Activated CD4-positive, alpha-beta T cell treated with anti-CD3 and anti-CD28 coated beads for 36 hours (primary cell): ENCODE measurements at regions not wholly inside any gene's neighbourhood (a gene's known extent, or its start where the extent isn't known, plus 50 kb on each side); places are given as distances from the start of the nearest gene placed in this dataset.
A peak's percentile ranks its signal among the peaks of the same experiment; 100 is the strongest.
"Not testable (repeated sequence)": the region's sequence is repeated elsewhere in the genome, so short reads cannot be mapped to it uniquely, and the experiment has no call there.

Experiments used
- ATAC-seq: fragments of 200-7000 bp; cut with Tn5 transposase; one replicate; pipeline ENCODE4 v1.10.0; 2021; ENCODE audit warnings: mild to moderate bottlenecking, moderate library complexity
- CTCF ChIA-PET: fragments of 350-600 bp; sonication (Branson Sonifier 250); formaldehyde crosslinking; loops from one replicate; lab custom pipeline; 2021; ENCODE audit warnings: antibody characterized with exemption; lab: Charles Lee
- POLR2A ChIA-PET: fragments of 350-600 bp; sonication (Branson Sonifier 250); formaldehyde crosslinking; loops from one replicate; lab custom pipeline; 2021; ENCODE audit warnings: antibody characterized with exemption, inconsistent platforms; lab: Charles Lee
- DNase-seq: peaks from one replicate; pipeline ENCODE4 v3.0.0-alpha.2; 2020
- H3K27ac Mint-ChIP-seq: one replicate; pipeline ENCODE4 v1.8.0; 2021; ENCODE audit warnings: mixed read lengths
- H3K27me3 Mint-ChIP-seq: one replicate; pipeline ENCODE4 v1.8.0; 2021; ENCODE audit warnings: mixed read lengths
- H3K36me3 Mint-ChIP-seq: one replicate; pipeline ENCODE4 v1.8.0; 2021; ENCODE audit warnings: low read depth, mixed read lengths
- H3K4me1 Mint-ChIP-seq: one replicate; pipeline ENCODE4 v1.8.0; 2021; ENCODE audit warnings: mixed read lengths
- H3K4me3 Mint-ChIP-seq: one replicate; pipeline ENCODE4 v1.8.0; 2021; ENCODE audit warnings: mild to moderate bottlenecking, moderate library complexity, mixed read lengths
- H3K9me3 Mint-ChIP-seq: one replicate; pipeline ENCODE4 v1.8.0; 2021; ENCODE audit warnings: low read depth, mixed read lengths
- intact Hi-C, 2 experiments: fragments of 100-400 bp; cut with DNase I in 1 of 2; cut with micrococcal nuclease in 1 of 2; formaldehyde crosslinking; loops; one replicate each; pipeline versions ENCODE4 v1.14.2 to v1.15.1; 2022 to 2024; cut with DNase I, micrococcal nuclease

DNA sequence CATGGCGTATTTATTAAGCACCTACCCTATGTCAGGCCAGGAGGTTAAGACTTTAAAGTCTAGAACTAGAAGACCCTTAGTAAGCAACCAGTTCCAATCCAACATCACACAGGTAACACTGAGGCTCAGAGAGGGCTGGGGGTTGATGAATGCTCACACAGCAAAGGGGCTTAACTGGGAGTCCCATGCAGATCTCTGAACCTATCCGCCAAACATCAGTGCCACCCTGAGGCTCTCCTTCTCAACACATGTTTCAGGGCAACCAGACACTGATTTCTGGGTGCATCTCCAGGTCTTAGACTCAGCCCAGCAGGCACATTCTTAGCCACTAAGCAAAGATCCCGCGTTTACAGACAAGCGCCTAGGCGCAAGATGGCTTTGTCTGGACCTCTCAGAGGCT is 92.0 kb upstream of the SLC6A11 start:
- ChIA-PET CTCF (no interaction called here), POLR2A (no interaction called here)
- no peaks in the 10 kb centered on the region for H3K36me3 Mint-ChIP-seq
- H3K4me1 Mint-ChIP-seq: no peaks in the 10 kb centered on the region
- peaks cover 13% of the 10 kb centered on the region for H3K27me3 Mint-ChIP-seq
- intact Hi-C loops: no loop called here
- no peak overlapping the region for H3K4me3 Mint-ChIP-seq
- DNase-seq: no peak
- H3K9me3 Mint-ChIP-seq: no peaks in the 10 kb centered on the region
- ATAC-seq: no peak
- H3K27ac Mint-ChIP-seq: no peak overlapping the region

- Mint-ChIP-seq H3K4me3 (no peak overlapping the region), H3K27me3 (peaks cover 17% of the 10 kb centered on the region), H3K27ac (no peak overlapping the region), H3K4me1 (no peaks in the 10 kb centered on the region), H3K36me3 (no peaks in the 10 kb centered on the region), H3K9me3 (no peaks in the 10 kb centered on the region)
- ATAC-seq: no peak
- no peak for DNase-seq
- CTCF ChIA-PET: no interaction called here
- POLR2A ChIA-PET: no interaction called here
- intact Hi-C loops: no loop called here
These were observed 91.0 kb upstream of the SLC6A11 start for GRCh38 chr3:10725067-10725466.

DNA sequence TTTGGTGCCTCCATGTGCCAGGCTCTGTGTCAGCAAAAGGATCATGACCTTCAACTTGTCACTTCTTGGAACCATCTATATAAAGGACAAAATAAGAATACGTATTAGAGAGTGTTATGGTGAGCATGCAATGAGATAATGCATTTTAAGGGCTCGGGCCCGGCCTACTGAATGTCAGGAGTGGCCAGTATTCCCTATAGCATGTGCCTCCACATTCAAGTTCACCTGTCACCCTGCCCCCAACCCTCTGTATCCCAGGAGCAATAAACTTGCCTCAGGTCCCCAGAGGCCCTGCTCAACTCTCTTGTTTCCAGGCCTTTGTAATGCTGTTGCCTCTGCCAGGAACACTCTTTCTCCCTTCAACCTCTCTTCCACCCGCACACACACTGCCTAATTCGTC is 90.2 kb upstream of the SLC6A11 start:
- Mint-ChIP-seq H3K4me3 (no peak overlapping the region), H3K27me3 (peaks cover 20% of the 10 kb centered on the region), H3K27ac (no peak overlapping the region), H3K4me1 (no peaks in the 10 kb centered on the region), H3K9me3 (no peaks in the 10 kb centered on the region), H3K36me3 (no peaks in the 10 kb centered on the region)
- intact Hi-C loops: no loop called here
- ATAC-seq (no peak), DNase-seq (no peak)
- ChIA-PET CTCF (no interaction called here), POLR2A (no interaction called here)

DNA sequence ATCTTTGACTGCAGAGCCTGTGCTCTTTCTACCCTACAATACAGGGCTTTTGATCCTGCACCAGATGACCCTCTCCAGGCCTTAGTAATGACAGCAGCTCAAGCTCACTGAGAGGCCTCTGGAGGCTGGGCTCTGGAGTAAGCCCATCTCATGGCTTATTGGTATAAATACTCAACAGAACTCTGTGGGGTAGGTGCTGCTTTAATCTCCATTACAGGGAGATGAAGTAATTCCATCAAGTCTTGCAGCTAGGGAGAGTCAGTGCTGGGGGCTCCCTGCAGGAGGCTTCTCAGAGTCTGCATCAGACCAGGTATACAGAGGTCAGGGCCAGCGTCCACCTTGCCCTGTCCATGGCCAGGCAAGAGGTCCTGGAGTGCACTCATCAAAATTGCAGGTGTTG is 89.2 kb upstream of the SLC6A11 start:
- CTCF ChIA-PET: interaction anchor here (0.6 kb wide), 1 partner anchor 21 kb away, joined by 3 read pairs; no protein-coding TSS in a partner anchor

DNA sequence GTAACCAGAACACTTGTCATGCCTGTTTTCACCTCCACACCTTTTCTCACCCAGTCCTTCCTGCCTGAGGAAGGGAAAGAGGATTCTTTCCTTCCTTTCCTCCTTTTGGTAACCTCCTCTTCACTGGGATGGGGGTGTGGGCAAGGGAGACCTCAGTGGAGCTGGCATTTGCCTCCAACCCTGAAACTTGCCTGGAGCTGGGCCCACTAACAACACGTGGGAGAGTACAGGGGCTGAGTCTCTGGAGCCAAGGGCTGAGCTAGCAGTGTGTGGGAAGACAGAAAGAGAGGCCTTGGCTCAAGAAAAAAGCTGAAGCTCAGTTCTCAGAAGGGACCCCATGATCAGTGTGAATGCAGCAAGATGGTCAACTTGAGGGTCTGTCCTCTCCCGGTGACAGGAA is 86.6 kb upstream of the SLC6A11 start:
- ChIA-PET POLR2A (no interaction called here), CTCF (interaction anchor here (1.5 to 2.1 kb wide), 2 partner anchors 9 to 29 kb away, joined by 3 to 12 read pairs; no protein-coding TSS in a partner anchor)
- intact Hi-C loops: no loop called here
- no peak overlapping the region for H3K27ac Mint-ChIP-seq
- H3K9me3 Mint-ChIP-seq: peaks cover 16% of the 10 kb centered on the region
- ATAC-seq (no peak), DNase-seq (no peak)
- H3K4me1 Mint-ChIP-seq: no peaks in the 10 kb centered on the region
- H3K4me3 Mint-ChIP-seq: no peak overlapping the region
- peaks cover 15% of the 10 kb centered on the region for H3K27me3 Mint-ChIP-seq
- no peaks in the 10 kb centered on the region for H3K36me3 Mint-ChIP-seq

More for the DNA sequence above, 89.2 kb upstream of the SLC6A11 start:
- Mint-ChIP-seq H3K9me3 (no peaks in the 10 kb centered on the region), H3K27me3 (peaks cover 17% of the 10 kb centered on the region), H3K4me3 (no peak overlapping the region), H3K36me3 (no peaks in the 10 kb centered on the region), H3K4me1 (no peaks in the 10 kb centered on the region), H3K27ac (no peak overlapping the region)
- ATAC-seq (no peak), DNase-seq (no peak)
- intact Hi-C loops: no loop called here
- POLR2A ChIA-PET: no interaction called here

DNA sequence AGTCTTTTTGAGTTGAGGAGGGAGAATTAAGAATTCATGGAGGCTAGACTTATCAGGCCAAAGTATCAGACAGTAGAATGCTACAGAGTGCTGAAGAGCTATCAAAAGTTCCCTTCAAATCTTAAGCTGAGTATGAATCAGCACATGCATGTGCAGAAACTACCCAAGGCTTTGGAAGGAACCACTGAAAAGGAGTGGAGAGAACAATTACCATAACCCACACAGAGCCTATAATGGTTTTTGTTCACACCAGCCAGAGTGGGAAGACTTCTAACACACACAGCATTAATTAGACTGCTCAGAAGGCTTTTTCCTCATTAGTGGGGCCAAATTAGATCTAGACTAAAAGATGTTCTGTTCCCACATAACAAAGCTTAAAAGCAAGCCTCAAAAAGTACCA is 83.7 kb upstream of the SLC6A11 start:
- DNase-seq: no peak
- ChIA-PET POLR2A (no interaction called here), CTCF (interaction anchor here (0.6 to 1.4 kb wide), 3 partner anchors 8 to 357 kb away, joined by 3 to 5 read pairs (median 3); no protein-coding TSS in a partner anchor)
- H3K27me3 Mint-ChIP-seq: peaks cover 34% of the 10 kb centered on the region
- peaks cover 16% of the 10 kb centered on the region for H3K9me3 Mint-ChIP-seq
- H3K36me3 Mint-ChIP-seq: no peaks in the 10 kb centered on the region
- intact Hi-C loops: no loop called here
- no peak overlapping the region for H3K27ac Mint-ChIP-seq
- no peak for ATAC-seq
- no peak overlapping the region for H3K4me3 Mint-ChIP-seq
- no peaks in the 10 kb centered on the region for H3K4me1 Mint-ChIP-seq

GRCh38 chr3:10733297-10733696 is 82.7 kb upstream of the SLC6A11 start:
- H3K4me1 Mint-ChIP-seq: peaks cover 1% of the 10 kb centered on the region
- H3K9me3 Mint-ChIP-seq: peaks cover 16% of the 10 kb centered on the region
- no peak overlapping the region for H3K27ac Mint-ChIP-seq
- H3K27me3 Mint-ChIP-seq: peaks cover 40% of the 10 kb centered on the region
- H3K4me3 Mint-ChIP-seq: no peak overlapping the region
- CTCF ChIA-PET: interaction anchor here (1.0 kb wide), 1 partner anchor 358 kb away, joined by 3 read pairs; no protein-coding TSS in a partner anchor
- POLR2A ChIA-PET: no interaction called here
- no peak for DNase-seq
- no peaks in the 10 kb centered on the region for H3K36me3 Mint-ChIP-seq
- no peak for ATAC-seq
- intact Hi-C loops: no loop called here

GRCh38 chr3:10736444-10736843 is 79.6 kb upstream of the SLC6A11 start:
- DNase-seq: not testable (repeated sequence)
- CTCF ChIA-PET: interaction anchor here (0.6 kb wide), 1 partner anchor 46 kb away, joined by 6 read pairs; no protein-coding TSS in a partner anchor
- peaks cover 16% of the 10 kb centered on the region for H3K9me3 Mint-ChIP-seq

DNA sequence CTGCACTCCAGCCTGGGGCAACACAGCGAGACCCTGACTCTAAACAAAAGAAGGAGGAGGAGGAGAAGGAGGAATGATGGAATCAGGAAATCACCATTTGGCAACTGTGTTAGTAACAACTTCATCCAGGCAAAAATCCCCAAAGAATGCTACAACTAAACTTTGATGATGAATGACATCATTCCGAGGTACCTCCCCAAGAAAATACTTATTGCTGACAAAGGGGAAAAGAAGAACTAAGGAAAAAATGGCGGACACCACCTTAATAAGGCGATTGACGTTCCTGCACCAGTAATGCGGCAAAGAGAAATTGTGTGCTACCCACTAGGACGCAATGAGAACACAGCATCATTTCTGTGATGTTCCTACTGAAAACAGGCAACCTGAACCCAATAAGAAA is 78.2 kb upstream of the SLC6A11 start:
- ChIA-PET CTCF (interaction anchor here (0.7 to 4.1 kb wide), 15 partner anchors 9 to 394 kb away, joined by 3 to 22 read pairs (median 4); no protein-coding TSS in a partner anchor), POLR2A (no interaction called here)
- Mint-ChIP-seq H3K27me3 (peaks cover 41% of the 10 kb centered on the region), H3K9me3 (peaks cover 11% of the 10 kb centered on the region), H3K4me1 (peaks cover 2% of the 10 kb centered on the region), H3K4me3 (no peak overlapping the region), H3K27ac (no peak overlapping the region), H3K36me3 (no peaks in the 10 kb centered on the region)
- intact Hi-C loops: no loop called here
- ATAC-seq (no peak), DNase-seq (no peak)

More at GRCh38 chr3:10736444-10736843, 79.6 kb upstream of the SLC6A11 start:
- H3K27me3 Mint-ChIP-seq: peaks cover 41% of the 10 kb centered on the region
- H3K36me3 Mint-ChIP-seq, intact Hi-C loops, H3K4me3 Mint-ChIP-seq, H3K27ac Mint-ChIP-seq, H3K4me1 Mint-ChIP-seq, POLR2A ChIA-PET, ATAC-seq: not testable (repeated sequence)

GRCh38 chr3:10738688-10739372 is 77.2 kb upstream of the SLC6A11 start:
- ATAC-seq (peak; percentile 79), DNase-seq (peak; percentile 85)
- H3K9me3 Mint-ChIP-seq: peaks cover 3% of the 10 kb centered on the region
- intact Hi-C loops: loop anchor here (1.0 kb wide), 2 partner anchors 321 to 395 kb away; no protein-coding TSS in a partner anchor
- CTCF ChIA-PET: interaction anchor here (0.6 to 4.1 kb wide), 29 partner anchors 8 to 1525 kb away, joined by 3 to 22 read pairs (median 4); no protein-coding TSS in a partner anchor
- H3K36me3 Mint-ChIP-seq: no peaks in the 10 kb centered on the region
- no peak overlapping the region for H3K27ac Mint-ChIP-seq
- peaks cover 41% of the 10 kb centered on the region for H3K27me3 Mint-ChIP-seq
- H3K4me1 Mint-ChIP-seq: peaks cover 2% of the 10 kb centered on the region
- no peak overlapping the region for H3K4me3 Mint-ChIP-seq
- POLR2A ChIA-PET: no interaction called here

- Mint-ChIP-seq H3K27ac (no peak overlapping the region), H3K36me3 (no peaks in the 10 kb centered on the region), H3K27me3 (peaks cover 33% of the 10 kb centered on the region), H3K9me3 (no peaks in the 10 kb centered on the region), H3K4me1 (peaks cover 2% of the 10 kb centered on the region), H3K4me3 (no peak overlapping the region)
- no peak for DNase-seq
- ChIA-PET POLR2A (no interaction called here), CTCF (interaction anchor here (4.1 kb wide), 1 partner anchor 18 kb away, joined by 22 read pairs; no protein-coding TSS in a partner anchor)
- intact Hi-C loops: no loop called here
- ATAC-seq: no peak
These were observed 75.1 kb upstream of the SLC6A11 start for GRCh38 chr3:10740954-10741353.
